ENCODE measurements at regions not wholly inside any gene's neighbourhood (a gene's known extent, or its start where the extent isn't known, plus 50 kb on each side); places are given as distances from the start of the nearest gene placed in this dataset.

- H3K27ac ChIP-seq, result no peak overlapping the region
- ChIA-PET CTCF (interaction anchor here (0.6 to 3.5 kb wide), 27 partner anchors 8 to 798 kb away, joined by 3 to 67 read pairs (median 4); partner anchors contain the start of gene LINGO1), POLR2A (ENCODE audit: low non-redundant PET) (interaction anchor here (0.6 kb wide), 1 partner anchor 17 kb away, joined by 5 read pairs; no protein-coding TSS in a partner anchor)
- peak; percentile 91 for TF ChIP-seq CTCF (conservative IDR thresholded peaks at IDR 0.05; ENCODE audit: low read depth)
- DNase-seq (ENCODE audit: low spot score), result peak; percentile 68
These were observed 188.7 kb upstream of the LINGO1 start for GRCh38 chr15:77821188-77821958.

- no peak overlapping the region for H3K27ac ChIP-seq
- ChIA-PET CTCF (interaction anchor here (0.6 to 3.5 kb wide), 11 partner anchors 12 to 713 kb away, joined by 3 to 67 read pairs (median 4); partner anchors contain the start of gene LINGO1), POLR2A (ENCODE audit: low non-redundant PET) (no interaction called here)
- peak; percentile 31 for TF ChIP-seq CTCF (conservative IDR thresholded peaks at IDR 0.05; ENCODE audit: low read depth)
- DNase-seq (ENCODE audit: low spot score), result peak; percentile 39
These were observed 187.4 kb upstream of the LINGO1 start for GRCh38 chr15:77819851-77820728.

DNA sequence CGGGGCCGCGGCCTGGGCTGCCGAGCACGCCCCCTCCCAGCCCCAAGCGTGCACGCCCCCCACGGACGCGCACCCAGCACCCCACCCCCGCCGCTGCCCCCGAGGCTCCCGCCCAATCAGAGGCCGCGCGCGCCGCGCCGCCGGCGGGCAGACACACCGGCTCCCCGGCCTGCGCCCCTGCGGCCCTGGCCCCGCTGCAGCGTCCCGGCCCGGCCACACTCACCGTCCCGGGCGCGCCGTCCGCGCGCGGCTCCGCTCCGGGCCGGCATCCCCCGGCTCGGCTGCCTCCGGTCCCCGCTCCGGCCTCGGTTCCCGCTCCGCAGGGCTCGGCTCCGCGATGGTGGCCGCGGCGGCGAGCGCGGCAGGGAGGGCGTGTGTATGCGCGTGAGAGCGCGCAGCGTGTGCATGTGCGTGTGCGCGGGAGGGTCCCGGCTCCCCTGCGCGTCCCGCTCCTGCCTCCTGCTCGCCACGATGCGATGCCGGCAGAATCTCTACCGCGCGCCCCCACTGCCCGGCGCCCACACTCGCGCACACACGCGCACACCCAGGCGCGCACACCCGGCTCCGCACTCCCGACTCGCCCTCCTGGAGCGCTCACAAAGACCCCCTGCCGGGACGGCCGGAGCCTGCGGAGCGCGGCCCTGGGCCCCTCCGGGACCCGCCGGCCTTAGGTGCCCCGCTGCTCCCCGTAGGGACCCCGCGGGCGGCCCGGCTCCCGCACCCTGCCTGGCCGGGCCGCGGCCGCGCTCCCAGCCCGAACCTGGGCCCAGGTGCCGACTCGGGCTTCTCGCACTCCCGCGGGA lies 186.5 kb upstream of the LINGO1 start:
- POLR2A ChIA-PET (ENCODE audit: low non-redundant PET), result no interaction called here
- TF ChIP-seq CTCF (conservative IDR thresholded peaks at IDR 0.05; ENCODE audit: low read depth), result no peak
- no peak for DNase-seq (ENCODE audit: low spot score)
- H3K27ac ChIP-seq, result no peak overlapping the region
- CTCF ChIA-PET, result interaction anchor here (0.7 to 3.5 kb wide), 4 partner anchors 11 to 185 kb away, joined by 3 to 67 read pairs (median 4); partner anchors contain the start of gene LINGO1

DNA sequence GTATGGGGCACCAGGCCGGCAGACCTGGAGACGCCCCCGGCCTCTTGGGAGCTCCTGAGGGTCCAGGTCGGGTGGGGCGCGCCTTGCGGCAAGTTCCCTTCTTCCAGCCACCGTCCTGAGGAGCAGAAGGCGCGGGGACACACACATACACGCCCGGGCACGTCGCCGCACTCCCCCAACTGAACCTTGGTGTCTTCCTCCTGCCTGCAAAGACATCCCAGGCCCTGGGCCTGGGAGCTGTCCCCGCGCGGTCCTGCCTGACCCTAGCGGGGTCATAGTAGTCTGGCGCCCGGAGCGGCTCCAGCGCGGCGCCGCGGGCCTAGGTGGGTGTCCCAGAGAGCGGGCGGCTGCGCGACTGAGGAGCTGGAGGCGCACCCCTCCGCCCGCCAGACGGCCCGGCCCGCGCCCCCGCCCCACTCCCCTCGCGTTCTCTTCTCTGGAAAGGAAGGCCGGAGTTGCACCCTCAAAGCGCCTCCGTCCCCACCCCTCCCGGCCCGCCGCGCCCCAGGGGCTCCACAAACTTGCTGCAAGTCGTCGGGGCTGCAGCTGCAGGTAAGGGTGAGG lies 185.9 kb upstream of the LINGO1 start:
- no peak for TF ChIP-seq CTCF (conservative IDR thresholded peaks at IDR 0.05; ENCODE audit: low read depth)
- no peak overlapping the region for H3K27ac ChIP-seq
- CTCF ChIA-PET, result interaction anchor here (0.7 kb wide), 1 partner anchor 185 kb away, joined by 4 read pairs; no protein-coding TSS in a partner anchor
- DNase-seq (ENCODE audit: low spot score), result no peak
- POLR2A ChIA-PET (ENCODE audit: low non-redundant PET), result no interaction called here

DNA sequence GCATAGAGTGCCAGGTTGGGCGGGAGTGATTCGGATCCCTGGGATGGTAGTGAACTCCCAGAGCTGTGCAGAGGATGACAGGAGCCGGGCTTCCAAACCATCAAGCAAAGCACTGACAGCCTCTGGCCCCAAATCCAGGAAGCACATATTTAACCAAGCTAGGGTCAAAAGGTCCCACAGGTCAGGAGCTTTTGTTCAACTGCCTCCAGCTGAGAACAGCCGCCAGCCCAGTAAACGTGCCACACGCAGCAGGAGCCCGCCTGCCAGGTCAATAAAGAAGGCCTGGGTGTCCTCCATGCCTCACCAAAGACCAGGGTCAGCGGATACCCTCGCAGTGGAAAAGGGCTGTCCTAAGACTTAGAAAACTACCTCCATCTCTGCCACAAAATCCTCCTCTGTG lies 184.7 kb upstream of the LINGO1 start:
- H3K27ac ChIP-seq, result no peak overlapping the region
- ChIA-PET POLR2A (ENCODE audit: low non-redundant PET) (no interaction called here), CTCF (interaction anchor here (0.6 kb wide), 1 partner anchor 320 kb away, joined by 4 read pairs; no protein-coding TSS in a partner anchor)
- TF ChIP-seq CTCF (conservative IDR thresholded peaks at IDR 0.05; ENCODE audit: low read depth), result no peak
- DNase-seq (ENCODE audit: low spot score), result no peak

Data from RWPE1 (cell line).